Umbilical cord (tissue), 1 donor: ENCODE measurements at regions not wholly inside any gene's neighbourhood (a gene's known extent, or its start where the extent isn't known, plus 50 kb on each side); places are given as distances from the start of the nearest gene placed in this dataset.
A peak's percentile ranks its signal among the peaks of the same experiment; 100 is the strongest.

Experiments used
- DNase-seq: peaks from one replicate; pipeline ENCODE4 v3.0.0-alpha.2; 2015; ENCODE audit warnings: low spot score

GRCh38 chr2:145123606-145124005 is 603.7 kb upstream of the ZEB2 start:
- DNase-seq = peak; percentile 66

DNA sequence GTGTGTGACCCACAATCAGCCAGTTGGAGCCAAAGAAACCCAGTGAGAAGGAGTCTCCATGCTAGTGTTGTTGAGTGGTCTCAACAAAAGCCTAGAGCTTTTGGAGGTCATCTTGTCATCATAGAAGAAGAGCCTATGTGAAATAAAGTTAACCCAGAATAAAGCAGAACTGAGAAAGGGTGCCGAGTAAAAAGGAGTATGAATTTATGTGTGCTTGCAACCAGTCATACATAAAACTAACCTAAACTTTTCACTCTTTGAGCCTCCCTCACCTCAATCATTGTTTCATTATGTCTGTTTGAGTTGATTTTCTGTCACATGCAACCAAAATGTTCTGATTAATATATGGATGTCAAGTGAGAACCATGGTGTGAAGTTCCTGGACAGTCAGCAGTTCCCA is 599.3 kb upstream of the ZEB2 start:
- no peak for DNase-seq

DNA sequence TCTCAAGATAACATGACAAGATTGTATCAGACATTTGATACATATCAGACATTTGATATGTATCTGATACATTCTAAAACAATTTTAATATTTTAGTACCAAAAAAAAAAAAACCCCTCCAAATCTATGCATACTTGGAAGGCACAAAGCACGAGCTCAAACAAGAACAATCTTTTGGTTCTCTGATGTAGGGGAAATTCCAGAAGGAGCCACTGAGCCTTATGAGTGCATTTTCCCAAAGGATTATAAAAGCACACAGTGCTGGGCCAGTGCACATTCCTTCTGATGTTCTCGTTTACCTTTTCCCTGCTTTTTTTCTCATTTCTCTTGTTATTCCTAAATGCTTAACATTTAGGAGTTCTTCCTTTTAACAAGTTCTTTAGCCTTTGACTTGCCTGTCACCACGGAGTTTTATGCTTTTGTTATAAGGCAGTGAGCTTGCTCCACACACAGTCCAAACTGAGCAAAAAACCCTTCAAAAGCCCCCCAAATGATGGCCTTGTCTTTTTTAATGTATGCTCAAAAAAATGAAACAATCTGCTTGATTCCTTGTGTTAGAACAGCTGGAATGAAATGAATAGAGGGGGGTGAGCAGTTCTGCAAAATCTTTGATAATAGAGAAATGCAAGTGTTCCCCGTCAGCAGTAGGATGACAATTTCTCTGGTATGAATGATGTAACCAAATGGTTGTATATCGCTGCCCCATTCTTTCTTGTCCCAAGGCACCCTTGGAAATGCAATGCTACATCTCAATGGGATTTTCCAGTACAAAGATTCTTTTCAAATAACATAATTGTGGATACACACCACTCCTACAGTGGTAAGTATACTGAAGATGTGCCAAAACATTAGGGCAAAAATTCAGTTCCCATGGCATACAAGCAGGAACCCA is 597.2 kb upstream of the ZEB2 start:
- no peak for DNase-seq

- no peak for DNase-seq
Measured at GRCh38 chr2:145116056-145116455, 596.1 kb upstream of the ZEB2 start.

- DNase-seq = no peak
Measured at GRCh38 chr2:145114726-145115125, 594.8 kb upstream of the ZEB2 start.

DNA sequence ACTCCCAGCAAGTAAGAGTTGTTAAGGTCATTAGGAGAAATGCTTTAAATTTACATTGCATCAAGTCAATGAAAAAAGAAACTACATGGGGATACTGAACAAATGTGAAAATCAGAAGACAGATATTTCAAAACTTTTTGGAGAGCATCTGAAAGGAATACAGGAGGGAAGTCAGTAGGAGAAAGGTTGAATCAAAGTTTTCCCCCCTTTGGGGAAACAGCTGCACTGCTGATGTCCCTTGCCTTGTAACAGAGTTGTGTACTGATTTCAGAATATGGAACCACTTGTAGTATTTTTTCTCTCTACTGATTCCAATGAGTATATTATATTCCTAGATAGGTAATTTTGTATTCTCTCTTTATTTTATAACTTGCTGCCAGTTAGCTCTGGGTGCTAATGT is 592.5 kb upstream of the ZEB2 start:
- DNase-seq = no peak

DNA sequence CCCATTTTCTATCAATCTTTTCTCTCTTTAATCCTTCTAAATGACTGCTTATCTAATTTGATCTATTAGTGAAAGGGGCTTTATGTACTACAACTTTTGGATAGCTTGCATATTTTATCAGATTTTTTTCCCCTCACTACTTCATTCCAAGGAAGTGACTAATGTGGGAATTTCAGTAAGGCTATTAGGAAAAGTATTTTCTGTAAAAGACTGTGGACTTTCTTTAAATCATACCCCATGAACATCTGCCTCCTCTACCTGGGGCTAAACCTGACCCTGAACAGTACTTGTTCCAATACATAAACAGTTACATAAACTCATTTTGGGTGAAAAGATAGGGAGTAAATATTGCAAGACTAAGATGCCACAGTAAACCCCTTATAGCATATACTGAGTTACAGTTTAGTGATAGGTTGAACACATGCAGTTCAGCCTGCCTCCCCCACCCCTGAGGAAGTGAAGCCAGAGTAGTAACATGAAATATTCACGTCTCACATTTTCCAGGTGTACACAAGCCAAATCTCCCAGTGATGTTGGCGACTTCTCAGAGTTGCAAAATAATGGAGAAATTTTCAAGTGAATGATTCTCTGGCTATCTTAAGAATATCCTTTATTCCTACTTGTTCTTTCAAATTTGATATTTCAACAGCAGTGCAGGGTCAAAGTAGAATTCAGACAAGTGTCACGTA is 590.9 kb upstream of the ZEB2 start:
- no peak for DNase-seq

DNA sequence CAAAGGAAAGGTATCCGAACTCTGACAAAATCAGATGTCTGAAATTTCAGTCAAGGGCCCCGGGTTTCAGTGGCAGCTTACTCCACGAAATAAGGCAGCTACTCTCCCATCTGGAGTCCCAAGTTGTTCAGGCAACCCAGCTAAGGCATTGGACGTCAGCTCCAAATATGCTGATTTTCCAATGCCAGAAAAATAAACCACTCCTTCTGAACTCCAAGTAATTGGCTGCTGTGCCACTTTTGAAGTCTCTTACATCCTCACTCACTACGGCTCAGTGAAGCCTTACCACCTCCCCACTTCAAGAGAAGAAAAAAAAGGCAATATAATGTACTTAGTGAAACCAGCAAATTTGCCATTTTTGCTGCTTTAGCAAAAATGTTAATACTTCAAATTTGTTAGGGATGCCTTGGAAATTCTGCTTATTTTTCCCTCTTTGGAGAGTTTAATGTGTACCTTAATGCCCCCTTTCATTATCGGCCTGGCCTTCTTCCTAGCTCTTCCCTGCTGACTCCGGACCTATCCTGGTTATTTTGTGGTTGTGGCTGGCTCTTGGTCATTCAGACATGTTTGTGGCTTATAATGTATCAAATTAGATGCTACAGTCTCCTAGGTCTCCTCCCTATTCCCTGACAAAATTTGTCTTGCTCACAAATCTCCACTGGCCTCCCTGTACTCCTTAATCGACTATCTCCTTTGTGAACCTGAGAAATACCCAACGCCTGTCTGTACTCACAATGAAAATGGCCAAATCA is 589.2 kb upstream of the ZEB2 start:
- DNase-seq = no peak

GRCh38 chr2:145108361-145108778 is 588.5 kb upstream of the ZEB2 start:
- no peak for DNase-seq

DNA sequence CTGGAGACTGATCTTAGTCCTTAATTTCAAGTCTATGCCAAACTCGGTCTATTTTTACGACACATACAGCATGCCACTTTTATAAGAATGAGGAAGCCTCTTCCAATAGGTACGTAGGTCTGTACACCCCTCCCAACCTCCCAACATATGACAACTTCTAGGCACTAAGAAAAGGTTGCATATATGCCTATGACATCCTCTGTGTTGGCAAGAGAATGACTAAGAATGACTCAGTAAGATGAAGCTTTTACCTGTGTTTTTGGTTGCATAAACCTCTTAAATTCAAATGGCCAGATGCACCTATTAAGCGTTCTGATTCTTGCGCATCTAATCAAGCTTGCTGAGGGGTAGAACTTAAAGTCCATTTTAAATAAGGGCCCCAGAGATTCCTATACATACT is 586.4 kb upstream of the ZEB2 start:
- DNase-seq = no peak

- DNase-seq = no peak
Measured at GRCh38 chr2:145102706-145103105, 582.8 kb upstream of the ZEB2 start.

- DNase-seq = no peak
Measured at GRCh38 chr2:145100301-145100700, 580.4 kb upstream of the ZEB2 start.

- no peak for DNase-seq
Measured at GRCh38 chr2:145096582-145096981, 576.7 kb upstream of the ZEB2 start.

GRCh38 chr2:145095641-145096435 is 575.9 kb upstream of the ZEB2 start:
- DNase-seq = no peak

- peak; percentile 47 for DNase-seq
Measured at GRCh38 chr2:145094370-145094769, 574.5 kb upstream of the ZEB2 start.

DNA sequence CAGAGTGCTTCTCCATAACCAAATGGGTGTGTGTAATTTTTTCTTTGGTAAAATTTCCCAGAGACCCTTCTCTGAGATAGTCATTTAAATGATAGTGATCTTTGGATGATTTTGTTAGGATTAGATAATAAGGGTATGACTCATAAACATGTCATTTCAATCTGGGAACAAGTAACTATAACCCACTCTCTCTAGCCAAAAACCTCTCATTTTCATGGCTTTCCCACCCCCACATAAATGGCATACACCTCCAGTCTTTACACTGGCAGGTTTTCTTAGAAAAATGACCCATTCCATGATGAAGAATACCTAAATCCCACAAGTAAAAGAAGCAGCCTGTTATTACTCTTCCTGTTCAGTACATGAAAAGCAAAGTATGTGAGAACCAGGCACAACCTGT is 572.0 kb upstream of the ZEB2 start:
- DNase-seq = no peak

- peak; percentile 63 for DNase-seq
Measured at GRCh38 chr2:145090841-145091761, 571.2 kb upstream of the ZEB2 start.

- DNase-seq = peak; percentile 71
Measured at GRCh38 chr2:145088756-145089155, 568.8 kb upstream of the ZEB2 start.

DNA sequence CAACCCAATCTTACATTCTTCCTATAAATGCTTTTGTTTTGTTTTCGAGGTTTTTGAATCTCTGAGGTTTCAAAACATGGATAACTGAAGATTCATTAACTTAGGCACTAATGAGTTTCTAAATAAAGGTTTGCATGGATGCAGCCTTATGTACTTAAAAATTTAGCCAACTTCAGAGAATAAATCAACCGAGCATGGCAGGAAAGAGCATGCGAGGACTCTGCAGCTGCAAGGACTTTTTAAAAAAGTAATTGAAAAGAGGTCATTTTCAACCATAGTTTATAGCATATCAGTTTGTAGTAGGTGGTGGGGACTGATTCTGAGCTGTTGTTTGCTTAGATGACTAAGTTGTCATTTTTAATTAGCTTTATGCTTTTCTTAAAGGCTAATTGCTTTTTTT is 567.0 kb upstream of the ZEB2 start:
- no peak for DNase-seq

- peak; percentile 87 for DNase-seq
Measured at GRCh38 chr2:145085612-145086011, 565.7 kb upstream of the ZEB2 start.
